Lower lobe of right lung (tissue), 2 donors: ENCODE measurements at regions not wholly inside any gene's neighbourhood (a gene's known extent, or its start where the extent isn't known, plus 50 kb on each side); places are given as distances from the start of the nearest gene placed in this dataset.
A peak's percentile ranks its signal among the peaks of the same experiment; 100 is the strongest.

Source experiments
- ATAC-seq, 2 donors: fragments of 200-7000 bp; cut with Tn5 transposase; one replicate each; pipeline ENCODE4 v1.9.1; 2020 to 2022; ENCODE audit warnings: mild to moderate bottlenecking in 2 of 2, moderate library complexity in 2 of 2
- DNase-seq: peaks from one replicate; pipeline ENCODE4 v3.0.0-alpha.2; 2020
- H3K27ac ChIP-seq: fragments of 200-600 bp; one replicate; pipeline ENCODE4 v1.8.0; 2022
- H3K27me3 ChIP-seq: fragments of 200-600 bp; one replicate; pipeline ENCODE4 v1.8.0; 2022; ENCODE audit warnings: low read depth
- H3K36me3 ChIP-seq: fragments of 200-600 bp; one replicate; pipeline ENCODE4 v1.8.0; 2022; ENCODE audit warnings: mild to moderate bottlenecking
- H3K4me1 ChIP-seq: fragments of 200-600 bp; one replicate; pipeline ENCODE4 v1.8.0; 2022
- H3K4me3 ChIP-seq: fragments of 200-600 bp; one replicate; pipeline ENCODE4 v1.8.0; 2022; ENCODE audit warnings: mild to moderate bottlenecking
- H3K9me3 ChIP-seq: fragments of 200-600 bp; one replicate; pipeline ENCODE4 v1.8.0; 2022
- CTCF ChIP-seq: fragments of 200-600 bp; IDR thresholded peaks from one replicate; pipeline ENCODE4 v1.8.0; 2022; ENCODE audit warnings: antibody characterized with exemption, mild to moderate bottlenecking
- intact Hi-C: fragments of 100-400 bp; cut with DNase I; formaldehyde crosslinking; loops from one replicate; pipeline ENCODE4 v1.11.0; 2022
- donor health status: DM: no; HTN: yes; CAD: no; lungs with severe emphysema.

- TF ChIP-seq CTCF, result no peak
- ATAC-seq (peak in 1 of 2 donors; percentile 30), DNase-seq (no peak)
- Histone ChIP-seq H3K27ac (no peak overlapping the region), H3K36me3 (no peaks in the 10 kb centered on the region), H3K9me3 (no peaks in the 10 kb centered on the region), H3K4me1 (peaks cover 11% of the 10 kb centered on the region), H3K27me3 (no peaks in the 10 kb centered on the region), H3K4me3 (no peak overlapping the region)
- intact Hi-C loops, result no loop called here
Measured at GRCh38 chr17:37828651-37829124, 83.8 kb upstream of the HNF1B start.

GRCh38 chr17:37827905-37828650, 83.2 kb upstream of the HNF1B start:
- no peaks in the 10 kb centered on the region for H3K27me3 ChIP-seq
- no peak for DNase-seq
- H3K9me3 ChIP-seq, result no peaks in the 10 kb centered on the region
- no peak overlapping the region for H3K4me3 ChIP-seq
- H3K36me3 ChIP-seq, result no peaks in the 10 kb centered on the region
- intact Hi-C loops, result no loop called here
- no peak for TF ChIP-seq CTCF
- no peak for ATAC-seq
- peaks cover 11% of the 10 kb centered on the region for H3K4me1 ChIP-seq
- no peak overlapping the region for H3K27ac ChIP-seq

GRCh38 chr17:37826497-37827430, 81.9 kb upstream of the HNF1B start:
- ATAC-seq (peak; percentile 57 to 64), DNase-seq (peak; percentile 57)
- TF ChIP-seq CTCF, result no peak
- no peak overlapping the region for H3K4me3 ChIP-seq
- peaks cover 11% of the 10 kb centered on the region for H3K4me1 ChIP-seq
- no peak overlapping the region for H3K27ac ChIP-seq
- no peaks in the 10 kb centered on the region for H3K27me3 ChIP-seq
- H3K9me3 ChIP-seq, result no peaks in the 10 kb centered on the region
- no peaks in the 10 kb centered on the region for H3K36me3 ChIP-seq
- intact Hi-C loops, result no loop called here

GRCh38 chr17:37825851-37826250, 81.0 kb upstream of the HNF1B start:
- no peak for TF ChIP-seq CTCF
- Histone ChIP-seq H3K27ac (no peak overlapping the region), H3K4me3 (no peak overlapping the region), H3K36me3 (no peaks in the 10 kb centered on the region), H3K27me3 (no peaks in the 10 kb centered on the region), H3K4me1 (peaks cover 11% of the 10 kb centered on the region), H3K9me3 (no peaks in the 10 kb centered on the region)
- intact Hi-C loops, result no loop called here
- no peak for ATAC-seq
- no peak for DNase-seq

GRCh38 chr17:37824534-37825485, 80.0 kb upstream of the HNF1B start:
- Histone ChIP-seq H3K27ac (no peak overlapping the region), H3K4me3 (no peak overlapping the region), H3K9me3 (no peaks in the 10 kb centered on the region), H3K36me3 (no peaks in the 10 kb centered on the region), H3K4me1 (peaks cover 11% of the 10 kb centered on the region), H3K27me3 (no peaks in the 10 kb centered on the region)
- intact Hi-C loops, result no loop called here
- DNase-seq, result no peak
- no peak for TF ChIP-seq CTCF
- no peak for ATAC-seq
